GM21423 (cell line): ENCODE measurements at regions not wholly inside any gene's neighbourhood (a gene's known extent, or its start where the extent isn't known, plus 50 kb on each side); places are given as distances from the start of the nearest gene placed in this dataset.
"Not testable (repeated sequence)": the region's sequence is repeated elsewhere in the genome, so short reads cannot be mapped to it uniquely, and the experiment has no call there.

Experiments used
- ATAC-seq: cut with Tn5 transposase; IDR thresholded peaks from one replicate; pipeline ENCODE4 v1.9.1; 2021; ENCODE audit warnings: mild to moderate bottlenecking, moderate library complexity; ENCODE audit not compliant: unreplicated experiment

DNA sequence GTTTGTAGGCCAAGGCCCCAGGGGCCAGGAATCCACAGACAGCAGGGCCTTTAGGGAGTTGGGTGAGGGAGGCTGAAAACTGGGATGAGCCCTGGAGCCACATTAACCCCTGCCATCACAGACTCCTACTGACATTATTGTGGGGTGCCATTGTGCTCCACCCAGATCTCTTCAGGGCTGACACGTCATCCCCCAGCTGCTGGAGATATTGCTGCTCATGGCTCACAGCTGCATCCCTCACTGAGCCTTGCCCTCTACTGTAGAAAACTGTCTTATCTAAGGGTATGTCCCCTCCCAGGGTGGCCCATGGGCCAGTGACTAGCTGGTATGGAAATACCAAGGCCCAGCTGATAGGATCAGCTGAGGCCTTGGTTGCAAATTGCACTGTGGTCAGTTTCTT, 87.3 kb upstream of the PRR23C start:
- no peak for ATAC-seq

DNA sequence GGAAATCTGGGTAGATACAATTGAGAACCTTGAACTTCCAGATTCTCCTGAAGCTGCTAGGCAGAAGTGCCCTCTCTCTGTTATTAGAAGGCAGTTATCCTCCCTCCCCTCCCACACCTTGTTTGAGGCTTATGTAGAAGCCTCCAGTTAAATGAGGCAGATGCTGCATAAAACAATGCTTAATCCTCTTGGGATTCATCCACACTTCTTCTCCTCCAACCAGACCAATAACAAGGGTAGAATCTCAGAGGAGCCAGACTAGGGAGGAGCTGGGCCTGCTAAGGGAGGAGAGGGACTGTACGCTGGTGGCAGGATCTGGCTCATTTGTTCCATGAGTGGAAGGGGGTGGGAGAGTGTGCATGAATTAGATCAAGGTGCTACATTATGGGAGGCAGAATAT, 88.3 kb upstream of the PRR23C start:
- ATAC-seq, result no peak

DNA sequence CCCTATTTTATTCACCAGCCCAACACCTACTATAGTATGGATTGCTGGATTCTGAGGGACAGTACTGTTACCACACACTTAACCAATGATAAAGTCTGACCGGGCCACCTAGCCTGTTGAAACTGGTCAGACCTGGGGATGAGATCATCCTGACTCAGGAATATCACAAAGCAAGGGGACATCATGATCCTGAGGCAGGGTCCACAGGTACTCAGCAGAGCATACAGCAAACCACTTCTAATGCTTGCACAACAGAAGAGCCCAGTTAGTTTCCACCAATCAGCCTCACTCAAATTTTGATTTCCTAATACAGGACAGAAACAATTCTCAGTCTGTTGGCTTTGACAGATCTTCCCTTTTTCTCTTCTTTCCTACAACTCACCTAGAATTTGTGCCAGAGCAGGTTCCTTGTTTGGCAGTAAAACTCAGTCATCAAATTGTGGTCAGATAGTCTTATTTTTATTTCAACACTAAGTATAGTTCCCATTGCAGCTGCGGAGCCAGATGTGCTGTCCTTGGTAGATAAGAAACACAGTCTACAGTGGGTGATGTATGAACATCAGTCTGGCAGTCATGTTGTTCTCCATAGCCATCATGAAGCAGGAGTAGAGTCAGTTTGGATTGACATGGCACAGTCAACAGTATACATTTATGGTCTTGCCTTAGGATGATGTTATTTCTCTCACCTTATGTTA, 90.1 kb upstream of the PRR23C start:
- no peak for ATAC-seq

DNA sequence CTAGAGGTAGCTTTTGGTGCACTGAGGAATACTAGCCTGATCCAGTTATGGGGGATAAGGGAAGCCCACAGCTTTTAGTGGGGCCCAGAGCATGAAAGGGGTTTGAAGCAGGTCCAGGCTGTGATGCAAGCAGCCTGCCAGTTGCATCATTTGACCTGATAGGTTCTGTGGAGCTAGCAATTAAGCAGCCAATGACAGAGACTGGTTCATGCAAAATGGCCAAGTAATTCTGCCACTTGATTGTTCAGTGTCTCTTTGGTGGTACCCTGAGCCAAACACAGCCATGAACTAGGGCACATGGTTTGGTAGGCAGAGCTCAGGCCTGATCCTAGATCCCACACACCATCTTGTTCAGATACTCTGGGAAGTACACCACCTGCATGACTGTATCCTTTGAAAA, 91.0 kb upstream of the PRR23C start:
- ATAC-seq, result no peak

DNA sequence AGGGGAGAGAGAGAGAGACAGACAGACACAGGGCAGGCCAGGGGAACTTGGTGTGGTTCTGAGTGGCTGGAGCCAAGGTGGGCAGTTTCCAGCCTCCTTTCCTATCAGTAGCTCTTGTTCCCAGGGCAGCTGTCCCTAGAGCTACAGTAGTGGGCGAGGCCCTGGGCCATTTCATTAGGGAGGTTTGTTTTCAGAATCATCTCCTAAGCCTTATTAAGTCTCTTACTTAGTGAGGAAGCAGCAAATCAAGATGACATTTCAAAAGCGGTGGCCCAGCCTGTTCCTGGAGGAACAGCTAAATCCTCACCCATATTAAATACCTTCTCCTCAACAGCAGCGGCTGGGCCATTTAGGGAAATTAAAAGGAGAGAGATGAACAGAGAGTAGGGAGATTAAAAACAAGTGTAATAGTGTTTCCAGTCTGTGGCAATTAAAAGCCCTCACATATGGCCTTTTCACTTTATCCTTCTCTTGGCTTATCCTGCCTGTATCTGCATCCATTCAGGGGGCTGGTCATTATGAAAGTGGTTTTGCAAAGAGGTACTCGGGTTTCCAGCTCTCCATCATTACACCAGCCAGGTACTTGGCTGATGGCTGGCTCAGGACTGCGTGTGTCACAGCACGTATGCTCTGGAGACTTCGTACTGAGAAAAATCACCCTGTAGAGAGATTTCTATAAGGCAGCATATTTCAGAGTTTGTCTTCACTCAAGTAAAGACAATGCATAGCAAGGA, 91.9 kb upstream of the PRR23C start:
- no peak for ATAC-seq

DNA sequence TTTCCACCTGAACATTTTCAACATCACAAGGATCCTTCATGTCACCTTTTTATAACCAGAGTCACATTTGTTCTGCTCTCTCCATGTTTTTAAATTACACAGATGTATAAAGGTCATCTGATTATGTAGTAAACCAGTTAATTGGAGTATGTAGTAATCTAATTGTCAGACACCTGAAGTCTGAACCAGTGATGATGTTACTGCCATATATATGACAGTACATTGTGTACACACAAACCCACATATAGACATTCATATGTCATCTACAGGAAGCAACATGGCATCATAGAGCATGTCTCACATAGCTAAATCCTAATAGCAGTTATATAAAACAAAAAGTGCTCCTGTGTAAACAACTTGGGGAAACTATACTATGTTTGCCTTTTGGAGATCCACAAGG, 95.9 kb upstream of the PRR23C start:
- no peak for ATAC-seq

DNA sequence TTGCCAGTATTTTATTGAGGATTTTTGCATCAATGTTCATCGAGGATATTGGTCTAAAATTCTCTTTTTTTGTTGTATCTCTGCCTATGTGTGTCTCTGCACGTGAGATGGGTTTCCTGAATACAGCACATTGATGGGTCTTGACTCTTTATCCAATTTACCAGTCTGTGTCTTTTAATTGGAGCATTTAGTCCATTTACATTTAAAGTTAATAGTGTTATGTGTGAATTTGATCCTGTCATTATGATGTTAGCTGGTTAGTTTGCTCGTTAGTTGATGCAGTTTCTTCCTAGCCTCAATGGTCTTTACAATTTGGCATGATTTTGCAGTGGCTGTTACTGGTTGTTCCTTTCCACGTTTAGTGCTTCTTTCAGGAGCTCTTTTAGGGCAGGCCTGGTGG, 101.3 kb upstream of the PRR23C start:
- not testable (repeated sequence) for ATAC-seq

DNA sequence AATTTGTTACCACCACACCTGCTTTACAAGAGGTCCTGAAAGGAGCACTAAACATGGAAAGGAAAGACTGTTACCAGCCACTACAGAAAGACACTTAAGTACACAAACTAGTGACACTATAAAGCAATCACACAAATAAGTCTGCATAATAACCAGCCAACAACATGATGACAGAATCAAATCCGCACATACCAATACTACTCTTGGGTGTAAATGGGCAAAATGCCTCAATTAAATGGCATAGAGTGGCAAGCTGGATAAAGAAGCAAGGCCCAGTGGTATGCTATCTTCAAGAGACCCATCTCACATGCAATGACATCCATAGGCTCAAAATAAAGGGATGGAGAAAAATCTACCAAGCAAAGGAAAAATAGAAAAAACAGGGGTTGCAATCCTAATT, 106.8 kb upstream of the PRR23C start:
- ATAC-seq, result no peak

DNA sequence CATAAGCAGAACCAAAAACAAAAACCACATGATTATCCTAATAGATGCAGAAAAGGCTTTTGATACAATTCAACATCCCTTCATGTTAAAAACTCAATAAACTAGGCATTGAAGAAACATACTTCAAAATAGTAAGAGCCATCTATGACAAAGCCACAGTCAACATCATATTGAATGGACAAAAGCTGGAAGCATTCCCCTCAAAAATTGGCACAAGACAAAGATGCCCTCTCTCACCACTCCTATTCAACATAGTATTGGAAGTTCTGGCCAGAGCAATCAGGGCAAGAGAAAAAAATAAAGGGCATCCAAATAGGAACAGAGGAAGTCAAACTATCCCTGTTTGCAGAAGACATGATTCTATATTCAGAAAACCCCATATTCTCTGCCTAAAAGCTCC, 108.7 kb upstream of the PRR23C start:
- not testable (repeated sequence) for ATAC-seq

DNA sequence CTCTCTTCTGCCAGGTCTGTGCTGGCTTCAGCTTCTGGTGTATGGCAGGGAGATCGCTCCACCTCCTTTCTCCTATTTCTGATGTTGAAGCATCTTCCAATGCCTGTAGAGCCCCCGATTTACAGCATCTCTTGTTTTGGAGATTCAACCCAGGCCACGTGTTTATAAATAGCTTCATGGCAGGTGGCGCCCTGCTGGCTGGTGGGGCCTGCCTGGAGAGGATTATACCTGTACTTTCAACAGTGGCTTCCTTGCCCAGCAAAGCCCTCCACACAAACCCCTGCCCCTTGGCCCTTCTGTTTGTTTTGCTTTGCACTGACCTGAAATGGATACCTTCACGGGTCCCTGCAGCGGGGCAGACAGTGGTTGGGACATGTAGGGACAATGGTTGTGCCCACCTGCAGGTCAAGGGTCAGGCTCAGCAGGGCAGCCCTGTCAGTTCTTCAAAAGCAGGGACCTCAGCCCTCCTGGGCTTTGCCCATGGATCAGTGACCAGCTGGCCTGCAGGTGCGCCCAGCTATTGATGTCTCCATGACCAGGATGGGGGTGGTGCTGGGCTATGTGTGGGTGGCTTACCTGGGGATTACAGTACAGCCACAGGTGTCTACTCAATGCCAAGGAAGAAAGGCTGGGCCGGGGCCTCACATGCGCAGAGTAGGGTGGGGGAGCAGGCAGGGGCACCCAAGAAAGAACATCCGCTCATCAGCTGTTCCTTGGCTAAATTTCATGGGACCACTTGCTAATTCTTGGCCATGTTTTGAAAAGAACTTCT, 112.7 kb upstream of the PRR23C start:
- ATAC-seq, result no peak

DNA sequence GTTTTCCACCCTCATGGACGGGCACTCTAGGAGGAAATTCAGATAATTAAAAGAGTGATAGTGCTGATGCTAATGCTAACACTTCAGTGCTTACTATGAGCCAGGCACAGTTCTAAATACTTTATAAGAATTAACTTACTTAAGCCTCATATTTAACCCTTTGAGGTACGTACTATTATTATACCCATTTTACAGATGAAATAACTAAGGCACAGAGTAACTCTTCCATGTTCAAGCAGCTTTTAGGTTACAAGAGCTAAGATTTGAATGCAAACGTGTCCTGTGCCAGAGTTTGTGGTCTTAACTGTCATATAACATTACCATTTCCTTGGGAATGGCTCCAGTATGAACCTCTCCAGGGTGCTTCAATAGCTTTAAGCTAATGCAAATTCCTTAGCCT, 114.7 kb upstream of the PRR23C start:
- ATAC-seq, result no peak

DNA sequence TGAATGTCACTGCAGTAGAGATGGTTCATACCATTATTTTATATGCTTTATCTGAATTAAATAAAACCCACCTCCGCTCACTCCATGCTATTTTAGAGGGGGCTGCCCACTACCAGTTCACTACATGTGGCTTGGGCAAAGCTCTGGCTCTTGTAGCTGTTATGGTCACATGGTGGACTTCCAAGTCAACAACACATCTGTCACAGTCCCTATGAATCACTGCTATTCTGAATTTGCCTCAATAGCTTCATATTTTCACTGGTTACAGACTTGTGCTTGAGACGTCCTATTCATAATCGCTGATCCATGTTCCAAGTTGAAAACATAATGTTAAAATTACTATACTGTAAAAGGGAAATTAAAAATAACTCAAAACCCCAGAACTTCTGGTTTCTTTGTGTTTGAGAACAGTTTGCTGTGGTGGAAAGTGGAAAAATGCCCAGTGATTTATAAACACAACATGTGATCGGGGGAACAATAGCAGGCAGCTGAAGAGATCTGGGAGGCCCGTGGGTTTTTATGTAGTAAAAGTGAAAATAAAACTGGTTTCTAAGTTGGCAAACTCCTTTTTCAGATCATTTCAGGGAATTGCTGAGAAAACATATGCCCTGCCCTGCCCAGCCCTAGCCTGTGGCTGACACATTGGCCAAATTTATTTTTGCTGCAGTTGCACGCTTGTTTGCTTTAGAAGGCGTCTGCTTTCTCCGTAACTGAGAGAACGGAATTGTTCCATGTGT, 128.8 kb upstream of the PRR23C start:
- no peak for ATAC-seq

DNA sequence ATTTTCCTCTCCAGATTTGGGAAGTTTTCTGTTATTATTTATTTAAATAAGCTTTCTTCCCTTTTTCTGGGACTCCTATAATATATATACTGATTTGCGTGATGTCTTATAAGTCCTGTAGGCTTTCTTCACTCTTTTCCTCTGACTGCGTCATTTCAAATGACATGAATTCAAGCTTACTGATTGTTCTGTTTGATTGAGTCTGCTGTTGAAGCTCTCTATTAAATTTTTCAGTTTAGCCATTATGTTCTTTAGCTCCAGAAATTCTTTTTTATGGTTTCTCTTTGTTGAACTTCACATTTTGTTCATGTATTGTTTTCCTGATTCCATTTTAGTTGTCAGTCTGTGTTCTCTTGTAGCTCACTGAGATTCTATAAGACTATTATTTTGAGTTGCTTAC, 135.8 kb upstream of the PRR23C start:
- ATAC-seq, result no peak

DNA sequence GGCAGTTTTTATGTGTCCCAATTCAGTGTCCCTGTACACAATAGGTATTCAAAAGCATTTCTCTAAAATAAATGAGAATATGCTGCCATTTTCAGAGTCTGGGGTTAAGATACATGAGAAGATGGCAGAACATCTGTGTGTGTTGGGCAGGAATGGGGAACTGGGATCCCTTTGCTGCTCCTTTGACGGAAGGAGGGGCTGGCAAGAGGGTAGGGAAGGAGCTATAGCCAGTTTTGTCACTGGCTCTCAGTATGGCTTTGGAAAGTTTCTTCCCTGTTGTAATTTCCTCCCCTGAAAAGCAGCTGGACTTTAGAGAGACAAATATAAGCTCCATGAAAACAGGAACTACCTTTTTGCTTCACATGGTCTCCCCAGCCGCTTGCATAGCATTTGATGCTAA, 137.5 kb upstream of the PRR23C start:
- ATAC-seq, result no peak

DNA sequence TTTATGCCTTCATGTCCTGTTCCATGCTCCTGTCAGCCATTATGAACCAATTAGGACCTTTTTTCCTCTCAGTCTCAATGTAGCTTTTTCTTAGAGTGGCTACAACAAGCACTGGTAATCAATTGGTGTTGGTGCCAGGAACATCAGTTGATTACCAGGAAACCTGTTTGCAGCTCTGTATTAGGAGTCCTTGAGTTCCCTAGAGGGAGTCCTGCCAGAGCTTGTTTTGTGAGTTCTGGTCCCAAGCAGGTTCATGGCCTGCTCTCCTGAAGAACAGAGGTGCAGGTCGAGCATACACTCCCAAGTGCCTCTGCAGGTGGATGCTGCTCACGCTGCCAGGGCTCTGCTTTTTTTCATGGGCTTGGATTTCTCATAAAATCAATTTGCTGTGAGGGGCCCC, 137.9 kb upstream of the PRR23C start:
- ATAC-seq, result no peak

DNA sequence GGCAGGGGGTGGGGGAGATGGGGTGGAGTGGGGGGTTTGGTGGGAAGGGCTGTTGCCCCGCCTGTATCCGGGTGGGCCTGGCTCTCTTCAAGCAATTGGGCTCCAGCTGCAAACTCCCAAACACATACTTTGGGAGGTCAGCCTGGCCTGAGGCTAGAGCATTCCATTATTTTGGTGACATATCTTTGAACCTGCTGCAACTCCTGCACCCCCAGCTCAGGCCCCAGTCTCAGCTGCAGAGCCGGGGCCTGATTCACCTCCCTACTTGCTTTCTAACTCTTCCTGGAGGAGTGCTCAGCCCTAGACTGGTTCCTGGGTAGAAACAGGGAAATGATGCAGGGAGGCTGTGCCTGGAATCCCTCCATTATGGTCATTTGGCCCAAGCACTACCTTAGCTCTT, 140.8 kb upstream of the PRR23C start:
- ATAC-seq, result no peak

DNA sequence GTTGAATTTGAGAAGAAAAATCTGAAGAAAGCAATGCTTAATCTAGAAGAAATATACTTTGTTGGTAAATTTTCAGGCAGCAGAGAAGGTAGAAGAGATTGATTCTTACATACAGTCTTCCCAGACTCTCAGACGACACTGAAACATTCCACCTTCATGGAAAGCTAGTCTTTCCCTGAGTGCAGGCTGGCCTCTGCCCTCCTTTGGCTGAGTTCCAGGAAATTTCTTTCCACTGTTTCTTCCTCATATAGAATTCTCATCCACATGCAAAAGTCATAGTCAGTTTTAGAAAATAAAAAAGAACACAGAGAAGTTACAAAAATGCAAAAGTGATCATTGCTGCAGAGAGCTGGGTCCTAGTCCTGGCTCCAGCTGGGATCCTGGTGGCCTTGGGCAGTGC, 142.5 kb upstream of the PRR23C start:
- ATAC-seq, result no peak

DNA sequence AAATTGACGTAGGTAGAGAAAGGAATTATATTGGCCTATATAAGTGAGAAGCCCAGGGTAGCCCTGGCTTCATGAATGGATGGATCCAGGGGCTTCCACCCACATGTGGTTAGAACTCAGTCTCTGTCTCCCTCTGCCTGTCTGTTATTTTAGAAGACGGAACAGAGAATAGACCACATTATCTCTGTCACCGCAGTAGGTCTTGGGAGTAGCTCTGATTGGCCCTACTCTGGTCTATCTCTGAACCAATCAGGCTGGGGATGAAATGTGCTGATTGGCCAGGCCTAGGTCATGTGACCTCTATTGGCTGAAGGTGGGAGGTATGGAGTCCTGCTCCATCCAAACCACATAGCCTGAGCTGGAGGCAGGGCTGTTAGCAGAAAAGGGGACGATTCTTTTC, 143.0 kb upstream of the PRR23C start:
- ATAC-seq, result no peak

DNA sequence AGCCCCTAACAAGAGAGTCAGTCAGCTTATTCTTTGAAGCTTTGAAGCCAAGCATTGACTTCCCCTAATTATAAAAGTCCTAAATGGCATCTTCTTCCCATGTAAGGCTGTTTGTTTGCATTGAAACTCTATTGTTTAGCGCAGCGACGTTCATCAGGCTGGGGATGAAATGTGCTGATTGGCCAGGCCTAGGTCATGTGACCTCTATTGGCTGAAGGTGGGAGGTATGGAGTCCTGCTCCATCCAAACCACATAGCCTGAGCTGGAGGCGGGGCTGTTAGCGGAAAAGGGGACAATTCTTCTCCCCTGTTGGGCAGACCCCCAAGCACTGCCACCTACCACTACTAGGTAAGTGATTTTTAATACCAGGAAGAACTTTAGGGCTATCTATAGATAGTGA, 145.3 kb upstream of the PRR23C start:
- ATAC-seq, result no peak

DNA sequence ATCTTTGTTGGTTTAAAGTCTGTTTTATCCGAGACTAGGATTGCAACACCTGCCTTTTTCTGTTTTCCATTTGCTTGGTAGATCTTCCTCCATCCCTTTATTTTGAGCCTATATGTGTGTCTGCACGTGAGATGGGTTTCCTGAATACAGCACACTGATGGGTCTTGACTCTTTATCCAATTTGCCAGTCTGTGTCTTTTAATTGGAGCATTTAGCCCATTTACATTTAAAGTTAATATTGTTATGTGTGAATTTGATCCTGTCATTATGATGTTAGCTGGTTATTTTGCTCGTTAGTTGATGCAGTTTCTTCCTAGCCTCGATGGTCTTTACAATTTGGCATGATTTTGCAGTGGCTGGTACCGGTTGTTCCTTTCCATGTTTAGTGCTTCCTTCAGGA, 149.4 kb upstream of the MRPS22 start:
- ATAC-seq, result not testable (repeated sequence)

DNA sequence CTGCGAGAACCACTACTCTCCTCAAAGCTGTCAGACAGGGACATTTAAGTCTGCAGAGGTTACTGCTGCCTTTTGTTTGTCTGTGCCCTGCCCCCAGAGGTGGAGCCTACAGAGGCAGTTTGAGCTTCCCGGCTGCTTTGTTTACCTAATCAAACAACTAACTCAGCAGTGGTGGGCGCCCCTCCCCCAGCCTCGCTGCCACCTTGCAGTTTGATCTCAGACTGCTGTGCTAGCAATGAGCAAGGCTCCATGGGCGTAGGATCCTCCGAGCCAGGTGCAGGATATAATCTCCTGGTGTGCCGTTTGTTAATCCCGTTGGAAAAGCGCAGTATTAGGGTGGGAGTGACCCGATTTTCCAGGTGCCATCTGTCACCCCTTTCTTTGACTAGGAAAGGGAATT, 147.7 kb upstream of the MRPS22 start:
- ATAC-seq, result not testable (repeated sequence)
